Endothelial cell of umbilical vein (primary cell): ENCODE measurements at regions not wholly inside any gene's neighbourhood (a gene's known extent, or its start where the extent isn't known, plus 50 kb on each side); places are given as distances from the start of the nearest gene placed in this dataset.

Source experiments
- BruUV-seq: library from RNA; stranded (reverse); fragments of 400-500 nt; replicated peaks from 2 replicates; lab custom pipeline; 2021; lab: Mats Ljungman, UMichigan
- CTCF ChIA-PET: fragments of 300-600, 350-600 bp; sonication (Branson Sonifier 250); formaldehyde crosslinking; loops from one replicate; lab custom pipeline; 2021; ENCODE audit warnings: antibody characterized with exemption, inconsistent platforms; lab: Charles Lee
- POLR2A ChIA-PET: fragments of 300-600, 350-600 bp; sonication (Branson Sonifier 250); formaldehyde crosslinking; loops from one replicate; lab custom pipeline; 2021; ENCODE audit warnings: antibody characterized with exemption, inconsistent platforms; lab: Charles Lee
- DNase-seq: peaks from one replicate; pipeline ENCODE4 v3.0.0-alpha.2; 2011; ENCODE audit warnings: low read depth, low spot score
- FAIRE-seq: peaks from 2 replicates; lab custom pipeline; 2011; peaks lifted over from hg19 to GRCh38; lab: Jason Lieb, UNC
- H2AFZ ChIP-seq: 2 replicates; pipeline ENCODE4 v1.6.0; 2012; ENCODE audit warnings: low read depth, low read length, control low read depth, inconsistent platforms
- H3K27ac ChIP-seq: 2 replicates; pipeline ENCODE4 v1.5.1; 2011; ENCODE audit warnings: low read depth, mild to moderate bottlenecking, control low read depth, low read length, moderate library complexity; ENCODE audit not compliant: insufficient read depth
- H3K27me3 ChIP-seq, 2 experiments: 2 replicates each; pipeline versions ENCODE4 v1.6.0 to v1.6.1; 2011; ENCODE audit warnings: low read length in 2 of 2, mixed read lengths in 1 of 2; ENCODE audit not compliant: control insufficient read depth in 2 of 2, insufficient read depth in 2 of 2
- H3K36me3 ChIP-seq, 2 experiments: 2 replicates in 1 of 2; 3 replicates in 1 of 2; pipeline ENCODE4 v1.5.1; 2011; ENCODE audit warnings: low read length in 2 of 2, mild to moderate bottlenecking in 1 of 2, moderate library complexity in 1 of 2; ENCODE audit not compliant: control insufficient read depth in 2 of 2, insufficient read depth in 2 of 2; ENCODE audit errors: extremely low read depth in 1 of 2
- H3K4me1 ChIP-seq: 3 replicates; pipeline ENCODE4 v1.5.1; 2011; ENCODE audit warnings: mild to moderate bottlenecking, low read length; ENCODE audit not compliant: control insufficient read depth, insufficient read depth; ENCODE audit errors: extremely low read depth
- H3K4me2 ChIP-seq: 2 replicates; pipeline ENCODE4 v1.6.1; 2011; ENCODE audit warnings: low read length, control low read depth, mixed read lengths; ENCODE audit not compliant: insufficient read depth
- H3K4me3 ChIP-seq, 3 experiments: fragments of 200-600 bp in 1 of 3; sonication (generic), shearing (Covaris generic) in 1 of 3; replicated peaks in 1 of 3; 2 replicates each; pipeline ENCODE4 v1.5.1; 2011 to 2016; ENCODE audit warnings: control low read depth in 3 of 3, low read length in 3 of 3, mild to moderate bottlenecking in 2 of 3, inconsistent platforms in 1 of 3, low read depth in 1 of 3, moderate library complexity in 1 of 3; ENCODE audit not compliant: insufficient read depth in 1 of 3
- H3K79me2 ChIP-seq: 2 replicates; pipeline ENCODE4 v1.6.0; 2012; ENCODE audit warnings: low read length, inconsistent platforms; ENCODE audit not compliant: control insufficient read depth, insufficient read depth
- H3K9ac ChIP-seq: replicated peaks from 2 replicates; pipeline ENCODE3; 2011; ENCODE audit warnings: low read length, control low read depth; ENCODE audit not compliant: insufficient read depth; ENCODE audit errors: extremely low read depth
- H3K9me1 ChIP-seq: replicated peaks from 3 replicates; pipeline ENCODE4 v1.6.0; 2011; ENCODE audit warnings: mild to moderate bottlenecking, low read length; ENCODE audit not compliant: control insufficient read depth, insufficient read depth; ENCODE audit errors: extremely low read depth
- H3K9me3 ChIP-seq: replicated peaks from 2 replicates; pipeline ENCODE4 v1.5.1; 2012; ENCODE audit warnings: low read length, inconsistent platforms; ENCODE audit not compliant: control insufficient read depth, insufficient read depth
- H4K20me1 ChIP-seq: replicated peaks from 2 replicates; pipeline ENCODE3; 2011; ENCODE audit warnings: mild to moderate bottlenecking, low read length; ENCODE audit not compliant: control insufficient read depth, insufficient read depth; ENCODE audit errors: extremely low read depth
- EZH2 ChIP-seq: IDR thresholded peaks from 2 replicates; pipeline ENCODE4 v1.6.1; 2012; ENCODE audit warnings: borderline replicate concordance, low read depth, mild to moderate bottlenecking, moderate library complexity, low read length, inconsistent platforms; ENCODE audit not compliant: severe bottlenecking
- FOS ChIP-seq: IDR thresholded peaks from 2 replicates; pipeline ENCODE4 v1.6.1; 2011; ENCODE audit warnings: mild to moderate bottlenecking, low read length, moderate library complexity, borderline replicate concordance; ENCODE audit not compliant: insufficient read depth
- GATA2 ChIP-seq: IDR thresholded peaks from 2 replicates; pipeline ENCODE4 v1.7.0; 2011; ENCODE audit warnings: low read depth, mild to moderate bottlenecking, moderate library complexity, mixed read lengths, low read length; ENCODE audit not compliant: insufficient read length, insufficient read depth
- JUN ChIP-seq: IDR thresholded peaks from 2 replicates; pipeline ENCODE4 v1.6.1; 2011; ENCODE audit warnings: borderline replicate concordance, low read depth; ENCODE audit not compliant: insufficient read length, insufficient read depth
- MAX ChIP-seq: IDR thresholded peaks from 2 replicates; pipeline ENCODE4 v1.6.1; 2011; ENCODE audit not compliant: insufficient read depth, insufficient read length
- MYC ChIP-seq: IDR thresholded peaks from one replicate; pipeline ENCODE4 v1.6.1; 2011; ENCODE audit warnings: mild to moderate bottlenecking, low read depth, low read length
- POLR2A ChIP-seq: IDR thresholded peaks from 2 replicates; pipeline ENCODE4 v1.6.1; 2012; ENCODE audit warnings: low read depth, mild to moderate bottlenecking, control low read depth, low read length
- POLR2AphosphoS5 ChIP-seq: IDR thresholded peaks from 2 replicates; pipeline ENCODE4 v1.6.1; 2012; ENCODE audit warnings: low read depth, mild to moderate bottlenecking, control low read depth, low read length, moderate library complexity; ENCODE audit not compliant: insufficient read depth
- dilution Hi-C: fragments of 300-500 bp; cut with MboI; formaldehyde crosslinking; loops from one replicate; pipeline ENCODE4 v1.15.0; 2019; ENCODE audit warnings: low sequenced_read_pairs; ENCODE audit not compliant: extremely low pct_ligation_motif_present
- intact Hi-C: fragments of 100-400 bp; cut with micrococcal nuclease; formaldehyde crosslinking; loops from one replicate; pipeline ENCODE4 v1.10.0; 2022
- TF ChIP-seq, protein P1 (sequence below), 2 donors: IDR thresholded peaks; 1 replicate in 1 of 2; 2 replicates in 1 of 2; pipeline ENCODE4 v1.5.1; 2011; ENCODE audit warnings: low read length in 2 of 2, mild to moderate bottlenecking in 2 of 2, moderate library complexity in 2 of 2, control low read depth in 1 of 2, inconsistent platforms in 1 of 2, low read depth in 1 of 2; ENCODE audit not compliant: insufficient read depth in 1 of 2; ENCODE audit errors: extremely low read depth in 1 of 2

- no peaks in the 10 kb centered on the region for H3K36me3 ChIP-seq
- CTCF ChIA-PET, result interaction anchor here (0.6 to 1.2 kb wide), 12 partner anchors 9 to 298 kb away, joined by 3 to 7 read pairs (median 3); no protein-coding TSS in a partner anchor
- H3K79me2 ChIP-seq, result no peaks in the 10 kb centered on the region
- peaks cover 16% of the 10 kb centered on the region for H3K4me1 ChIP-seq
- no peaks in the 10 kb centered on the region for H4K20me1 ChIP-seq
- dilution Hi-C loops (no loop called here), intact Hi-C loops (loop anchor here (2.0 to 10.0 kb wide), 3 partner anchors 129 to 297 kb away; partner anchors contain the start of gene KIF26A)
- peak overlapping the region; percentile 97 for H2AFZ ChIP-seq
- H3K4me3 ChIP-seq, result no peak overlapping the region
- no peaks in the 10 kb centered on the region for H3K27me3 ChIP-seq
- peak overlapping the region; percentile 78 for H3K9ac ChIP-seq
- POLR2A ChIA-PET, result no interaction called here
- no TSS peak for BruUV-seq
- peak; percentile 94 for FAIRE-seq
- H3K27ac ChIP-seq, result peak overlapping the region; percentile 89
- DNase-seq, result peak; percentile 96
- no peaks in the 10 kb centered on the region for H3K9me1 ChIP-seq
- peak overlapping the region; percentile 17 for H3K4me2 ChIP-seq
- H3K9me3 ChIP-seq, result no peaks in the 10 kb centered on the region
- peak; percentile 20 for TF ChIP-seq POLR2A
- TF ChIP-seq GATA2, result no peak
- TF ChIP-seq MAX, result no peak
- peak; percentile 70 for TF ChIP-seq POLR2AphosphoS5
Observed at GRCh38 chr14:104436047-104436591, 143.4 kb upstream of the C14orf180 start.

- H4K20me1 ChIP-seq, result no peaks in the 10 kb centered on the region
- CTCF ChIA-PET, result interaction anchor here (0.7 to 1.2 kb wide), 7 partner anchors 8 to 127 kb away, joined by 3 to 7 read pairs (median 3); no protein-coding TSS in a partner anchor
- peak overlapping the region; percentile 97 for H2AFZ ChIP-seq
- H3K9ac ChIP-seq, result peak overlapping the region; percentile 78
- POLR2A ChIA-PET, result no interaction called here
- H3K79me2 ChIP-seq, result no peaks in the 10 kb centered on the region
- H3K36me3 ChIP-seq, result no peaks in the 10 kb centered on the region
- peak overlapping the region; percentile 89 for H3K27ac ChIP-seq
- no peak overlapping the region for H3K4me3 ChIP-seq
- TF ChIP-seq MYC (no peak), EZH2 (no peak), JUN (no peak), FOS (no peak), POLR2A (no peak), GATA2 (no peak), POLR2AphosphoS5 (no peak), MAX (no peak)
- TF ChIP-seq, protein P1, sequence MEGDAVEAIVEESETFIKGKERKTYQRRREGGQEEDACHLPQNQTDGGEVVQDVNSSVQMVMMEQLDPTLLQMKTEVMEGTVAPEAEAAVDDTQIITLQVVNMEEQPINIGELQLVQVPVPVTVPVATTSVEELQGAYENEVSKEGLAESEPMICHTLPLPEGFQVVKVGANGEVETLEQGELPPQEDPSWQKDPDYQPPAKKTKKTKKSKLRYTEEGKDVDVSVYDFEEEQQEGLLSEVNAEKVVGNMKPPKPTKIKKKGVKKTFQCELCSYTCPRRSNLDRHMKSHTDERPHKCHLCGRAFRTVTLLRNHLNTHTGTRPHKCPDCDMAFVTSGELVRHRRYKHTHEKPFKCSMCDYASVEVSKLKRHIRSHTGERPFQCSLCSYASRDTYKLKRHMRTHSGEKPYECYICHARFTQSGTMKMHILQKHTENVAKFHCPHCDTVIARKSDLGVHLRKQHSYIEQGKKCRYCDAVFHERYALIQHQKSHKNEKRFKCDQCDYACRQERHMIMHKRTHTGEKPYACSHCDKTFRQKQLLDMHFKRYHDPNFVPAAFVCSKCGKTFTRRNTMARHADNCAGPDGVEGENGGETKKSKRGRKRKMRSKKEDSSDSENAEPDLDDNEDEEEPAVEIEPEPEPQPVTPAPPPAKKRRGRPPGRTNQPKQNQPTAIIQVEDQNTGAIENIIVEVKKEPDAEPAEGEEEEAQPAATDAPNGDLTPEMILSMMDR (IDR thresholded peaks at IDR 0.05; ENCODE audit: extremely low read depth in 1 of 2, insufficient read depth in 1 of 2, low read depth in 1 of 2, low read length in 2 of 2), result no peak
- dilution Hi-C loops (no loop called here), intact Hi-C loops (loop anchor here (2.0 to 10.0 kb wide), 3 partner anchors 128 to 298 kb away; partner anchors contain the start of gene KIF26A)
- H3K27me3 ChIP-seq, result no peaks in the 10 kb centered on the region
- H3K9me1 ChIP-seq, result no peaks in the 10 kb centered on the region
- peaks cover 16% of the 10 kb centered on the region for H3K4me1 ChIP-seq
- DNase-seq (no peak), FAIRE-seq (no peak)
- no peaks in the 10 kb centered on the region for H3K9me3 ChIP-seq
- BruUV-seq, result no TSS peak
- peak overlapping the region; percentile 17 for H3K4me2 ChIP-seq
Observed at GRCh38 chr14:104436741-104437701, 142.5 kb upstream of the C14orf180 start.
